ENCODE measurements at regions not wholly inside any gene's neighbourhood (a gene's known extent, or its start where the extent isn't known, plus 50 kb on each side); places are given as distances from the start of the nearest gene placed in this dataset.

GRCh38 chr22:48279461-48279756, 1517.0 kb downstream of the TBC1D22A start:
- TF ChIP-seq CTCF (IDR thresholded peaks at IDR 0.05) (no peak), POLR2AphosphoS5 (IDR thresholded peaks at IDR 0.05) (no peak), EP300 (IDR thresholded peaks at IDR 0.05) (no peak)
